DND-41 (cell line): ENCODE measurements at regions not wholly inside any gene's neighbourhood (a gene's known extent, or its start where the extent isn't known, plus 50 kb on each side); places are given as distances from the start of the nearest gene placed in this dataset.

Experiments used
- EZH2 ChIP-seq: IDR thresholded peaks from 3 replicates; pipeline ENCODE4 v1.6.1; 2012; ENCODE audit warnings: borderline replicate concordance, low read depth, mild to moderate bottlenecking, moderate library complexity, low read length, inconsistent platforms; ENCODE audit not compliant: severe bottlenecking
- TF ChIP-seq, protein P1 (sequence below): IDR thresholded peaks from 2 replicates; pipeline ENCODE4 v1.5.1; 2012; ENCODE audit warnings: borderline replicate concordance, low read length, moderate library complexity, mild to moderate bottlenecking; ENCODE audit not compliant: poor library complexity, severe bottlenecking; ENCODE audit errors: extremely low read depth

DNA sequence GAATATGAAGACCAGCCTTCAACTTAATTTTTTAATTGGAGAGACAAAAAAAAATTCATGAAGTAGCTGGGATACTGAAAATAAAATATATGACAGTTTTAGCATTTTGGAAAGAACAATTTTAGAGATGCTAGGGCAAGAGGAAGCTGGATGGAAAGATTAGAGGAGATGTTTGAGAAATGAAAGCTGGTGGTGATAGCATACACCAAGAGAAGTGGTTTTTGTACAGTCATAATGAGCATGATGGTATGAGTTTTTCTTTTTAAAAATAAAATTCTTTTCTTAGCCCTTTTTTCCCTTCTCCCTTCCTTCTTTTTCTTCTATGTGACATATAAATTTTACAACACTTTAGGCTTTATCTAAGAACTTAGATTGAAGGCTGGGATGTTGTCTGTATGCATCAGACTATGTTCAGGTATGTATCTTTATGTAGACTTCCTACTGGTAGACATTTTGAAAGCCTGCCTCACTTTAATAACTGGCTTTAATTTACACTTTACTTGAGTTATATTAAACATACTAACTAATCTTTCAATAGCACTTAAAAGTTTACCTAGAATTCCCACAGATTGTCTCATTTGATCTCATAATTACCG is 522.5 kb downstream of the TLE4 start:
- TF ChIP-seq, protein P1, sequence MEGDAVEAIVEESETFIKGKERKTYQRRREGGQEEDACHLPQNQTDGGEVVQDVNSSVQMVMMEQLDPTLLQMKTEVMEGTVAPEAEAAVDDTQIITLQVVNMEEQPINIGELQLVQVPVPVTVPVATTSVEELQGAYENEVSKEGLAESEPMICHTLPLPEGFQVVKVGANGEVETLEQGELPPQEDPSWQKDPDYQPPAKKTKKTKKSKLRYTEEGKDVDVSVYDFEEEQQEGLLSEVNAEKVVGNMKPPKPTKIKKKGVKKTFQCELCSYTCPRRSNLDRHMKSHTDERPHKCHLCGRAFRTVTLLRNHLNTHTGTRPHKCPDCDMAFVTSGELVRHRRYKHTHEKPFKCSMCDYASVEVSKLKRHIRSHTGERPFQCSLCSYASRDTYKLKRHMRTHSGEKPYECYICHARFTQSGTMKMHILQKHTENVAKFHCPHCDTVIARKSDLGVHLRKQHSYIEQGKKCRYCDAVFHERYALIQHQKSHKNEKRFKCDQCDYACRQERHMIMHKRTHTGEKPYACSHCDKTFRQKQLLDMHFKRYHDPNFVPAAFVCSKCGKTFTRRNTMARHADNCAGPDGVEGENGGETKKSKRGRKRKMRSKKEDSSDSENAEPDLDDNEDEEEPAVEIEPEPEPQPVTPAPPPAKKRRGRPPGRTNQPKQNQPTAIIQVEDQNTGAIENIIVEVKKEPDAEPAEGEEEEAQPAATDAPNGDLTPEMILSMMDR: no peak
- no peak for TF ChIP-seq EZH2
